Endothelial cell of umbilical vein (primary cell): ENCODE measurements at regions not wholly inside any gene's neighbourhood (a gene's known extent, or its start where the extent isn't known, plus 50 kb on each side); places are given as distances from the start of the nearest gene placed in this dataset.

Experiments
- CTCF ChIP-seq, 2 donors: IDR thresholded peaks; 1 replicate in 1 of 2; 2 replicates in 1 of 2; pipeline ENCODE4 v1.5.1; 2011; ENCODE audit warnings: low read length in 2 of 2, mild to moderate bottlenecking in 2 of 2, moderate library complexity in 2 of 2, control low read depth in 1 of 2, inconsistent platforms in 1 of 2, low read depth in 1 of 2; ENCODE audit not compliant: insufficient read depth in 1 of 2; ENCODE audit errors: extremely low read depth in 1 of 2
- EZH2 ChIP-seq: IDR thresholded peaks from 2 replicates; pipeline ENCODE4 v1.6.1; 2012; ENCODE audit warnings: borderline replicate concordance, low read depth, mild to moderate bottlenecking, moderate library complexity, low read length, inconsistent platforms; ENCODE audit not compliant: severe bottlenecking
- POLR2A ChIP-seq: IDR thresholded peaks from 2 replicates; pipeline ENCODE4 v1.6.1; 2012; ENCODE audit warnings: low read depth, mild to moderate bottlenecking, control low read depth, low read length

DNA sequence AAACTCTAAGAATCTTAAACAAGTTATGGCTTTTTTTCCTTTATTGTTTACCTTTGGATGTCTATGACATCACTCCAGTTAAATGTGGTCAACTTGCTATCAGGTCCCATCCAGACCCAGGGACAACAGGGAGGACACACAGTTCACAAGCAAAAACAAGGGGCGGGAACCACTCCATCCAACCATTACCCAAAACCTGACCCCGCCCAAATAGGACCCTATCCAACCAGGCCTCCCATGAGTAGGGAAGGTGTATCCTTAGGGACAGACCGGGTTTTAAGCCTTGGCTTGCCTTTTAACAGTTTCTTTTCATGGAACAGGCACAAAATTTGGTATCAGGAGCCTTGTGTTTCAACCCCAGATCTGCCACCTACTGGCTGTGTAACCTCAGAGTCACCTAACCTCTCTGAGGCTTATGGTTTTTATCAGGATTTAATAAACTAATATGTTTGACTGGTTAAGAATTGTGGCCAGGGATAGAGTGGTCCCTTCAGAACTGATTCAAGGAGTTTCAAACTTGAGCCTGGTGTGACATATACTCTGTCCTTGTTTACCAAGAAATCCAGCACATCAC, 127.7 kb upstream of the RAD23B start:
- TF ChIP-seq CTCF (IDR thresholded peaks at IDR 0.05; ENCODE audit: extremely low read depth in 1 of 2, insufficient read depth in 1 of 2, low read depth in 1 of 2, low read length in 2 of 2) (no peak), EZH2 (no peak), POLR2A (no peak)
